ENCODE measurements at regions not wholly inside any gene's neighbourhood (a gene's known extent, or its start where the extent isn't known, plus 50 kb on each side); places are given as distances from the start of the nearest gene placed in this dataset.

- ChIA-PET POLR2A (no interaction called here), CTCF (ENCODE audit: low intra/inter-chr PET ratio, low total read pairs) (no interaction called here)
- peaks cover 0 to 7% of the 10 kb centered on the region in 2 experiments; a peak in 2 of 5 replicates for H3K27me3 ChIP-seq (ENCODE audit: control insufficient read depth in 1 of 2, insufficient read depth in 2 of 2, low read length in 2 of 2)
- H3K4me2 ChIP-seq (ENCODE audit: low read depth, low read length): no peak overlapping the region
- H3K4me1 ChIP-seq (ENCODE audit: insufficient read depth, low read length): no peaks in the 10 kb centered on the region
- no peak overlapping the region for H3K9ac ChIP-seq (ENCODE audit: insufficient read depth, low read depth, low read length)
- ATAC-seq (no peak), DNase-seq (ENCODE audit: low spot score) (no peak), FAIRE-seq (no peak)
- no peaks in the 10 kb centered on the region for H3K9me3 ChIP-seq (ENCODE audit: low read length)
- no peak overlapping the region for H2AFZ ChIP-seq (ENCODE audit: low read length)
- no peaks in the 10 kb centered on the region for H3K79me2 ChIP-seq (ENCODE audit: insufficient read depth, low read length)
- WGBS (ENCODE audit: low lambda C conversion rate): 2% methylated on average over 1 of the region's 1 CpG
- no peaks in the 10 kb centered on the region for H3K36me3 ChIP-seq (replicated peaks in 1 of 2; ENCODE audit: control insufficient read depth in 1 of 2, insufficient read depth in 2 of 2, low read length in 2 of 2)
- intact Hi-C loops (cut with micrococcal nuclease; ENCODE audit: unreplicated experiment): no loop called here
- BruUV-seq (replicated peaks): no TSS peak
- no peak overlapping the region for H3K4me3 ChIP-seq (replicated peaks in 1 of 3; ENCODE audit: insufficient read depth in 1 of 3, low read depth in 2 of 3, low read length in 3 of 3)
- H3K27ac ChIP-seq (ENCODE audit: extremely low read length, insufficient read depth, low read length): no peak overlapping the region
- H4K20me1 ChIP-seq (ENCODE audit: insufficient read depth, low read length): no peaks in the 10 kb centered on the region
- in situ Hi-C loops (cut with HindIII; ENCODE audit: extremely low pct_ligation_motif_present, low pct_unique_long_range_greater_than_20kb): no loop called here
- no peak for TF ChIP-seq ZNF256 (CRISPR knock-in tag; conservative IDR thresholded peaks at IDR 0.05)
- TF ChIP-seq ZNF24 (IDR thresholded peaks at IDR 0.05): no peak
- TF ChIP-seq ZFP36 (IDR thresholded peaks at IDR 0.05; ENCODE audit: borderline replicate concordance, low read depth, low read length, partially characterized antibody): no peak
- TF ChIP-seq SAFB2 (CRISPR knock-in tag; IDR thresholded peaks at IDR 0.05; ENCODE audit: borderline replicate concordance, low read depth): no peak
- no peak for TF ChIP-seq ZHX1 (CRISPR knock-in tag; IDR thresholded peaks at IDR 0.05; ENCODE audit: low read depth)
- no peak for TF ChIP-seq GZF1 (CRISPR knock-in tag; IDR thresholded peaks at IDR 0.05)
- no peak for TF ChIP-seq GLMP (CRISPR knock-in tag; IDR thresholded peaks at IDR 0.05; ENCODE audit: borderline replicate concordance)
- TF ChIP-seq RNF2 (conservative IDR thresholded peaks at IDR 0.05; ENCODE audit: low read depth): no peak
- no peak for TF ChIP-seq ZNF704 (CRISPR knock-in tag; IDR thresholded peaks at IDR 0.05; ENCODE audit: borderline replicate concordance)
- TF ChIP-seq PRMT3 (CRISPR knock-in tag; IDR thresholded peaks at IDR 0.05; ENCODE audit: borderline replicate concordance, low read depth): no peak
- TF ChIP-seq ZNF280B (CRISPR knock-in tag; IDR thresholded peaks at IDR 0.05; ENCODE audit: borderline replicate concordance): no peak
- TF ChIP-seq ETS1 (CRISPR knock-in tag; IDR thresholded peaks at IDR 0.05): no peak
- TF ChIP-seq SATB2 (CRISPR knock-in tag; IDR thresholded peaks at IDR 0.05): no peak
- no peak for TF ChIP-seq ZNF644 (CRISPR knock-in tag; IDR thresholded peaks at IDR 0.05; ENCODE audit: low read depth)
- TF ChIP-seq POGK (CRISPR knock-in tag; conservative IDR thresholded peaks at IDR 0.05): no peak
Observed at GRCh38 chr15:34664418-34664817, 81.0 kb upstream of the GOLGA8B start.
